H9 (cell line): ENCODE measurements at regions not wholly inside any gene's neighbourhood (a gene's known extent, or its start where the extent isn't known, plus 50 kb on each side); places are given as distances from the start of the nearest gene placed in this dataset.

ENCODE experiments used
- DNase-seq: peaks from one replicate; pipeline ENCODE4 v3.0.0-alpha.2; 2017
- H2AFZ ChIP-seq: one replicate; pipeline ENCODE4 v1.6.1; 2013; ENCODE audit warnings: mild to moderate bottlenecking, low read length, control low read depth, moderate library complexity
- H2AK5ac ChIP-seq: 2 replicates; pipeline ENCODE4 v1.6.1; 2013; ENCODE audit warnings: low read length, control low read depth, mixed read lengths; ENCODE audit not compliant: insufficient read length
- H2BK120ac ChIP-seq: one replicate; pipeline ENCODE4 v1.6.1; 2013; ENCODE audit warnings: low read depth, mild to moderate bottlenecking, low read length, control low read depth, inconsistent platforms; ENCODE audit not compliant: poor library complexity, severe bottlenecking
- H2BK12ac ChIP-seq: 2 replicates; pipeline ENCODE4 v1.6.1; 2013; ENCODE audit warnings: low read length, control low read depth, mixed read lengths, low read depth; ENCODE audit not compliant: insufficient read length
- H2BK15ac ChIP-seq: 2 replicates; pipeline ENCODE4 v1.6.1; 2013; ENCODE audit warnings: low read depth, low read length, control low read depth
- H2BK20ac ChIP-seq: one replicate; pipeline ENCODE4 v1.6.1; 2013; ENCODE audit warnings: low read depth, mild to moderate bottlenecking, low read length, control low read depth, inconsistent platforms; ENCODE audit not compliant: poor library complexity, severe bottlenecking
- H2BK5ac ChIP-seq: 2 replicates; pipeline ENCODE4 v1.6.1; 2013; ENCODE audit warnings: low read length, control low read depth, mixed read lengths; ENCODE audit not compliant: insufficient read length
- H3K14ac ChIP-seq: 2 replicates; pipeline ENCODE4 v1.6.1; 2013; ENCODE audit warnings: low read length, control low read depth; ENCODE audit not compliant: insufficient read depth
- H3K18ac ChIP-seq: 2 replicates; pipeline ENCODE4 v1.6.1; 2013; ENCODE audit warnings: low read depth, mild to moderate bottlenecking, mixed read lengths, low read length, control low read depth; ENCODE audit not compliant: insufficient read length
- H3K23ac ChIP-seq: 2 replicates; pipeline ENCODE4 v1.6.1; 2013; ENCODE audit warnings: low read length, control low read depth, mixed read lengths, low read depth; ENCODE audit not compliant: insufficient read length
- H3K23me2 ChIP-seq: 2 replicates; pipeline ENCODE4 v1.6.1; 2013; ENCODE audit warnings: low read depth, mild to moderate bottlenecking, mixed read lengths, low read length, control low read depth; ENCODE audit not compliant: insufficient read length, poor library complexity, severe bottlenecking
- H3K27ac ChIP-seq: 2 replicates; pipeline ENCODE4 v1.5.1; 2013; ENCODE audit warnings: low read length, control low read depth, mixed read lengths, low read depth; ENCODE audit not compliant: insufficient read length
- H3K27me3 ChIP-seq: 2 replicates; pipeline ENCODE4 v1.6.1; 2013; ENCODE audit warnings: low read length, control low read depth, inconsistent platforms; ENCODE audit not compliant: insufficient read depth
- H3K4ac ChIP-seq: 2 replicates; pipeline ENCODE4 v1.6.1; 2013; ENCODE audit warnings: low read depth, mild to moderate bottlenecking, control low read depth, inconsistent platforms, low read length, moderate library complexity
- H3K4me1 ChIP-seq: 2 replicates; pipeline ENCODE4 v1.6.1; 2013; ENCODE audit warnings: low read length, control low read depth, inconsistent platforms; ENCODE audit not compliant: insufficient read depth
- H3K4me2 ChIP-seq: 2 replicates; pipeline ENCODE4 v1.6.1; 2013; ENCODE audit warnings: low read length, control low read depth, mixed read lengths; ENCODE audit not compliant: insufficient read length, insufficient read depth
- H3K56ac ChIP-seq: 2 replicates; pipeline ENCODE4 v1.6.1; 2013; ENCODE audit warnings: low read depth, mild to moderate bottlenecking, mixed read lengths, low read length, control low read depth; ENCODE audit not compliant: insufficient read length
- H3K79me1 ChIP-seq: 2 replicates; pipeline ENCODE4 v1.6.1; 2013; ENCODE audit warnings: low read depth, mild to moderate bottlenecking, moderate library complexity, low read length, control low read depth, inconsistent platforms; ENCODE audit not compliant: insufficient read depth, poor library complexity, severe bottlenecking
- H3K79me2 ChIP-seq: 2 replicates; pipeline ENCODE4 v1.6.1; 2013; ENCODE audit warnings: low read length, control low read depth, inconsistent platforms; ENCODE audit not compliant: insufficient read depth
- H3K9ac ChIP-seq: 2 replicates; pipeline ENCODE4 v1.6.1; 2013; ENCODE audit warnings: low read length, control low read depth, mixed read lengths; ENCODE audit not compliant: insufficient read length; ENCODE audit errors: extremely low read depth
- H3K9me3 ChIP-seq: one replicate; pipeline ENCODE4 v1.6.1; 2013; ENCODE audit warnings: low read depth, low read length, inconsistent platforms; ENCODE audit not compliant: control insufficient read depth
- H3T11ph ChIP-seq: one replicate; pipeline ENCODE4 v1.6.1; 2013; ENCODE audit warnings: mild to moderate bottlenecking, low read length, control low read depth, inconsistent platforms
- H4K20me1 ChIP-seq: one replicate; pipeline ENCODE4 v1.6.1; 2013; ENCODE audit not compliant: control insufficient read depth, insufficient read length, insufficient read depth
- H4K5ac ChIP-seq: 2 replicates; pipeline ENCODE4 v1.6.1; 2013; ENCODE audit warnings: low read depth, mild to moderate bottlenecking, mixed read lengths, low read length, control low read depth; ENCODE audit not compliant: insufficient read length
- H4K8ac ChIP-seq: replicated peaks from 2 replicates; pipeline ENCODE4 v1.6.1; 2013; ENCODE audit warnings: low read length, control low read depth, mixed read lengths, low read depth; ENCODE audit not compliant: insufficient read length
- H4K91ac ChIP-seq: 2 replicates; pipeline ENCODE4 v1.6.1; 2013; ENCODE audit warnings: low read depth, mild to moderate bottlenecking, moderate library complexity, mixed read lengths, low read length, control low read depth; ENCODE audit not compliant: insufficient read length
- H3K27ac Mint-ChIP-seq, 3 experiments: 2 replicates in 2 of 3; 3 replicates in 1 of 3; pipeline ENCODE4 v1.8.0; 2020 to 2021; ENCODE audit warnings: mixed read lengths in 3 of 3, mild to moderate bottlenecking in 1 of 3, moderate library complexity in 1 of 3
- H3K27me3 Mint-ChIP-seq: 2 replicates; pipeline ENCODE4 v1.8.0; 2021; ENCODE audit warnings: low read depth, mild to moderate bottlenecking, moderate library complexity, mixed read lengths
- H3K36me3 Mint-ChIP-seq, 3 experiments: 2 replicates in 2 of 3; 3 replicates in 1 of 3; pipeline ENCODE4 v1.8.0; 2020 to 2021; ENCODE audit warnings: low read depth in 3 of 3, mixed read lengths in 3 of 3; ENCODE audit not compliant: insufficient read depth in 1 of 3
- H3K4me1 Mint-ChIP-seq, 2 experiments: 2 replicates each; pipeline ENCODE4 v1.8.0; 2020; ENCODE audit warnings: mixed read lengths in 2 of 2
- H3K4me3 Mint-ChIP-seq, 2 experiments: 2 replicates in 1 of 2; 3 replicates in 1 of 2; pipeline ENCODE4 v1.8.0; 2020 to 2021; ENCODE audit warnings: mild to moderate bottlenecking in 2 of 2, mixed read lengths in 2 of 2, moderate library complexity in 1 of 2
- H3K9me3 Mint-ChIP-seq, 2 experiments: 2 replicates in 1 of 2; 3 replicates in 1 of 2; pipeline ENCODE4 v1.8.0; 2020; ENCODE audit warnings: mild to moderate bottlenecking in 2 of 2, mixed read lengths in 2 of 2, moderate library complexity in 1 of 2
- CTCF ChIP-seq: fragments of 200-600 bp; sonication (generic); conservative IDR thresholded peaks from 3 replicates; pipeline ENCODE4 v1.8.0; 2021; ENCODE audit warnings: antibody characterized with exemption, mild to moderate bottlenecking
- WGBS: extraction: QIAGEN DNeasy Blood & Tissue Kit; methylation state at CpG from one replicate; pipeline ENCODE4 v1.1.7; 2013; ENCODE audit warnings: missing lambda C conversion rate, low lambda C conversion rate, mixed read lengths; ENCODE audit not compliant: insufficient read length; ENCODE audit errors: extremely low coverage; 5-methylcytosine and 5-hydroxymethylcytosine counted together

- no peak overlapping the region for H3K18ac ChIP-seq
- H3K4me2 ChIP-seq = no peak overlapping the region
- no peak overlapping the region for H4K91ac ChIP-seq
- no peak overlapping the region for H3K4ac ChIP-seq
- DNase-seq = no peak
- H2AFZ ChIP-seq = no peak overlapping the region
- no peak overlapping the region for H2BK5ac ChIP-seq
- H3K56ac ChIP-seq = no peak overlapping the region
- Mint-ChIP-seq H3K4me3 (no peak overlapping the region), H3K9me3 (no peaks in the 10 kb centered on the region), H3K4me1 (peaks cover 10 to 18% of the 10 kb centered on the region in 2 experiments), H3K36me3 (no peaks in the 10 kb centered on the region), H3K27me3 (no peaks in the 10 kb centered on the region), H3K27ac (peak overlapping the region in 1 of 3 experiments; percentile 31; a peak in 1 of 7 replicates)
- no peaks in the 10 kb centered on the region for H3K79me1 ChIP-seq
- TF ChIP-seq CTCF = no peak
- no peak overlapping the region for H2BK12ac ChIP-seq
- no peak overlapping the region for H4K5ac ChIP-seq
- no peak overlapping the region for H2BK20ac ChIP-seq
- H4K8ac ChIP-seq = no peak overlapping the region
- no peaks in the 10 kb centered on the region for H3K27me3 ChIP-seq
- WGBS = no CpG with 5 or more reads among the region's 4 CpGs
- no peaks in the 10 kb centered on the region for H4K20me1 ChIP-seq
- H3K14ac ChIP-seq = no peak overlapping the region
- no peak overlapping the region for H3T11ph ChIP-seq
- H2BK120ac ChIP-seq = no peak overlapping the region
- H3K27ac ChIP-seq = no peak overlapping the region
- H3K9me3 ChIP-seq = no peaks in the 10 kb centered on the region
- H3K4me1 ChIP-seq = no peaks in the 10 kb centered on the region; the same call in 1 of the 2 replicates
- H3K79me2 ChIP-seq = no peaks in the 10 kb centered on the region
- H3K23me2 ChIP-seq = no peaks in the 10 kb centered on the region
- H2BK15ac ChIP-seq = no peak overlapping the region
- H2AK5ac ChIP-seq = no peak overlapping the region
- H3K23ac ChIP-seq = no peak overlapping the region
- no peak overlapping the region for H3K9ac ChIP-seq
Measured at GRCh38 chr4:156638925-156639605, 332.5 kb downstream of the PDGFC start.
